ENCODE measurements at regions not wholly inside any gene's neighbourhood (a gene's known extent, or its start where the extent isn't known, plus 50 kb on each side); places are given as distances from the start of the nearest gene placed in this dataset.

GRCh38 chr6:23826572-23826971 is 299.4 kb upstream of the NRSN1 start:
- TF ChIP-seq REST (IDR thresholded peaks at IDR 0.05) = no peak
- TF ChIP-seq PBX3 (IDR thresholded peaks at IDR 0.05) = no peak
- TF ChIP-seq POLR2A (IDR thresholded peaks at IDR 0.05; ENCODE audit: low read length) = no peak
- no peak for TF ChIP-seq CTCF (IDR thresholded peaks at IDR 0.05)
- TF ChIP-seq RARB (CRISPR knock-in tag; IDR thresholded peaks at IDR 0.05) = no peak
- TF ChIP-seq SMC3 (IDR thresholded peaks at IDR 0.05) = no peak
- no peak for TF ChIP-seq CEBPB (IDR thresholded peaks at IDR 0.05)
- no peak for TF ChIP-seq ZFP36 (IDR thresholded peaks at IDR 0.05; ENCODE audit: borderline replicate concordance, partially characterized antibody)
- no peak for TF ChIP-seq JUN (IDR thresholded peaks at IDR 0.05)

Measured in A549 (cell line).